Natural killer cell (primary cell): ENCODE measurements at regions not wholly inside any gene's neighbourhood (a gene's known extent, or its start where the extent isn't known, plus 50 kb on each side); places are given as distances from the start of the nearest gene placed in this dataset.
"Not testable (repeated sequence)": the region's sequence is repeated elsewhere in the genome, so short reads cannot be mapped to it uniquely, and the experiment has no call there.

Source experiments
- ATAC-seq, 3 donors: fragments of 150-1000 bp in 2 of 3; fragments of 200-7000 bp in 1 of 3; cut with Tn5 transposase; 1 replicate in 1 of 3; 2 replicates in 2 of 3; pipeline ENCODE4 v1.10.0; 2021; ENCODE audit warnings: mild to moderate bottlenecking in 2 of 3, moderate library complexity in 2 of 3
- DNase-seq, 2 donors: peaks; one replicate each; pipeline versions ENCODE4 v3.0.0 to v3.0.0-alpha.2; 2013 to 2021; ENCODE audit warnings: mixed read lengths in 1 of 2
- H3K27ac ChIP-seq: one replicate; pipeline ENCODE4 v1.5.1; 2013; ENCODE audit warnings: mild to moderate bottlenecking, low read length
- H3K27me3 ChIP-seq: one replicate; pipeline ENCODE4 v1.6.1; 2013; ENCODE audit warnings: low read length; ENCODE audit not compliant: control insufficient read depth, insufficient read depth
- H3K36me3 ChIP-seq: one replicate; pipeline ENCODE4 v1.6.1; 2013; ENCODE audit warnings: low read length; ENCODE audit not compliant: control insufficient read depth, insufficient read depth
- H3K4me1 ChIP-seq: one replicate; pipeline ENCODE4 v1.6.1; 2013; ENCODE audit warnings: low read length; ENCODE audit not compliant: control insufficient read depth, insufficient read depth
- H3K4me3 ChIP-seq: one replicate; pipeline ENCODE4 v1.5.1; 2013; ENCODE audit warnings: low read length
- H3K9me3 ChIP-seq: one replicate; pipeline ENCODE4 v1.6.1; 2013; ENCODE audit warnings: low read length; ENCODE audit not compliant: control insufficient read depth, insufficient read depth
- H3K27ac Mint-ChIP-seq, 2 donors: one replicate each; pipeline ENCODE4 v1.8.0; 2022; ENCODE audit warnings: mild to moderate bottlenecking in 2 of 2, mixed read lengths in 2 of 2, moderate library complexity in 1 of 2
- H3K27me3 Mint-ChIP-seq, 2 donors: one replicate each; pipeline ENCODE4 v1.8.0; 2022; ENCODE audit warnings: low read depth in 2 of 2, mixed read lengths in 2 of 2
- H3K36me3 Mint-ChIP-seq: one replicate; pipeline ENCODE4 v1.8.0; 2022; ENCODE audit warnings: mixed read lengths
- H3K4me1 Mint-ChIP-seq, 2 donors: one replicate each; pipeline ENCODE4 v1.8.0; 2022; ENCODE audit warnings: mixed read lengths in 2 of 2
- H3K4me3 Mint-ChIP-seq: one replicate; pipeline ENCODE4 v1.8.0; 2022; ENCODE audit warnings: mild to moderate bottlenecking, moderate library complexity, mixed read lengths
- H3K9me3 Mint-ChIP-seq, 2 donors: one replicate each; pipeline ENCODE4 v1.8.0; 2022; ENCODE audit warnings: mixed read lengths in 2 of 2
- WGBS: methylation state at CpG from one replicate; pipeline ENCODE4 v1.1.7; 2013; ENCODE audit warnings: missing lambda C conversion rate; ENCODE audit not compliant: insufficient coverage; 5-methylcytosine and 5-hydroxymethylcytosine counted together
- intact Hi-C: fragments of 100-400 bp; cut with micrococcal nuclease; formaldehyde crosslinking; loops from one replicate; pipeline ENCODE4 v1.14.2; 2022
- TF ChIP-seq, protein P1 (sequence below): fragments of 200-600 bp; IDR thresholded peaks from one replicate; pipeline ENCODE4 v1.8.0; 2022; ENCODE audit warnings: antibody characterized with exemption

DNA sequence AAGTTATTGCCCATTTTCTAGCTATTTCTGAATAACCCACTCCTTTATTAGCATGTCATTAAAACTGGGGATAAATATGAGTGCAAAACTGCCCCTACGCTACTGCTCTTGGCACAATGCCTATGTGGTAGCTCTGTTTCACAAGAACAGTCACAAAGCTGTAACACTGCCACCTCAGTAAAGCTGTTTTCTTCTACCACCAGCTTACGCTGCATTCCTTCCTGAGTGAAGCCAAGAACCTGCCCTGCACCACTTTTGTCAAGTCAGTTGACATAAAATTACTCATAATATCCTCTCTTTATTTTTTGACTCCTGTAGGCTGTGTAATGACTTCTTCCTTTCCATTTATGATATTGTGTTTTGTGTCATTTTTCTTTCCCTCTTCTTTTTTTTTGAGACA lies 313.2 kb upstream of the PLGLB1 start:
- intact Hi-C loops, H3K27ac ChIP-seq, H3K36me3 ChIP-seq, H3K4me1 ChIP-seq, H3K27ac Mint-ChIP-seq, H3K4me3 ChIP-seq, ATAC-seq, H3K36me3 Mint-ChIP-seq, H3K9me3 Mint-ChIP-seq, H3K4me3 Mint-ChIP-seq, H3K27me3 ChIP-seq, H3K9me3 ChIP-seq, H3K4me1 Mint-ChIP-seq, H3K27me3 Mint-ChIP-seq, DNase-seq: not testable (repeated sequence)
- WGBS = 65% methylated on average over 2 of the region's 2 CpGs

DNA sequence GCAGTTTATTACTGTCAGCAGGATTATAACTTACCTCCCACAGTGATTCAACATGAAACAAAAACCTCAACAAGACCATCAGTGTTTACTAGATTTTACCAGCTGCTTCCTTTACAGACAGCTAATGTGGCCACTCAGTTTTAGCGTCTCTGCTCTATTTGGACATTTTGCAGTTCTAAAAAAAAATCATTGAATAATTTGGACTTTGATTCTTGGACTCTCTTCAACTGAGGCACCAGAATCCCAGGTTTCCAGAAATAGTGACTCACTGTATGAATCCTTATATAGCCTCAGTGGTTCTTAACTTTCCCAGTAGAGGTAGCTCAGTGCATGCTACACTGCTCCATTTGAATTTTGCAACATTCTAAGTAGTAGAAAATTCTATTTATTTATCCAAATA lies 317.4 kb upstream of the PLGLB1 start:
- H3K4me3 Mint-ChIP-seq, H3K27me3 Mint-ChIP-seq, H3K4me1 Mint-ChIP-seq, ATAC-seq, H3K36me3 ChIP-seq, H3K4me1 ChIP-seq, H3K27ac Mint-ChIP-seq, H3K27me3 ChIP-seq, H3K9me3 Mint-ChIP-seq, intact Hi-C loops, DNase-seq, H3K4me3 ChIP-seq, H3K27ac ChIP-seq, H3K9me3 ChIP-seq, H3K36me3 Mint-ChIP-seq: not testable (repeated sequence)
- WGBS = 25% methylated on average over 1 of the region's 1 CpG

DNA sequence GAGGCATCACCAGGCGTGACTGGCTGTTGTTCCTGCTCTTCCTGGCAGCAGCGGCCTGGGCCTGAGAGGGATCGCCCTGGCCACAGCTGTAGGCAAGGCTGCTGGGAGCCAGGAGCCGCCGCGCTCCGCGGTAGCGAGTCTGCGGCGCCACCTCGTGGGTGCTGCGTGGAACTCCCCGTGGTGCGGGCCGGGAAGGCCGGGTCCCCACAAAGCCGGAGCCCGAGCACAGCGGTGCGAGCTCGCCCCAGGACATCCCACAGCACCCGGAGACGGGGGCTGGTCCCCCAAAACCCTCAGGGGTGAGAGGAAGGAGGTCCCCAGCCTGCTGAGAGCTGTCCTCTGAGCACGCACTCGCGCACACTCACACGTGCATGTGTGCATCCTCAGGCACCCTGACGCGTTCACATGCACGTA lies 320.0 kb upstream of the PLGLB1 start:
- H3K27ac Mint-ChIP-seq, H3K36me3 Mint-ChIP-seq, ATAC-seq, H3K4me1 ChIP-seq, H3K9me3 Mint-ChIP-seq, H3K27me3 Mint-ChIP-seq, H3K27me3 ChIP-seq, intact Hi-C loops, H3K4me1 Mint-ChIP-seq, H3K36me3 ChIP-seq, H3K4me3 Mint-ChIP-seq, H3K4me3 ChIP-seq, H3K9me3 ChIP-seq, H3K27ac ChIP-seq: not testable (repeated sequence)
- peak; percentile 33 to 60 for DNase-seq
- 30% methylated on average over 30 of the region's 31 CpGs for WGBS
- TF ChIP-seq, protein P1, sequence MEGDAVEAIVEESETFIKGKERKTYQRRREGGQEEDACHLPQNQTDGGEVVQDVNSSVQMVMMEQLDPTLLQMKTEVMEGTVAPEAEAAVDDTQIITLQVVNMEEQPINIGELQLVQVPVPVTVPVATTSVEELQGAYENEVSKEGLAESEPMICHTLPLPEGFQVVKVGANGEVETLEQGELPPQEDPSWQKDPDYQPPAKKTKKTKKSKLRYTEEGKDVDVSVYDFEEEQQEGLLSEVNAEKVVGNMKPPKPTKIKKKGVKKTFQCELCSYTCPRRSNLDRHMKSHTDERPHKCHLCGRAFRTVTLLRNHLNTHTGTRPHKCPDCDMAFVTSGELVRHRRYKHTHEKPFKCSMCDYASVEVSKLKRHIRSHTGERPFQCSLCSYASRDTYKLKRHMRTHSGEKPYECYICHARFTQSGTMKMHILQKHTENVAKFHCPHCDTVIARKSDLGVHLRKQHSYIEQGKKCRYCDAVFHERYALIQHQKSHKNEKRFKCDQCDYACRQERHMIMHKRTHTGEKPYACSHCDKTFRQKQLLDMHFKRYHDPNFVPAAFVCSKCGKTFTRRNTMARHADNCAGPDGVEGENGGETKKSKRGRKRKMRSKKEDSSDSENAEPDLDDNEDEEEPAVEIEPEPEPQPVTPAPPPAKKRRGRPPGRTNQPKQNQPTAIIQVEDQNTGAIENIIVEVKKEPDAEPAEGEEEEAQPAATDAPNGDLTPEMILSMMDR = peak; percentile 35

DNA sequence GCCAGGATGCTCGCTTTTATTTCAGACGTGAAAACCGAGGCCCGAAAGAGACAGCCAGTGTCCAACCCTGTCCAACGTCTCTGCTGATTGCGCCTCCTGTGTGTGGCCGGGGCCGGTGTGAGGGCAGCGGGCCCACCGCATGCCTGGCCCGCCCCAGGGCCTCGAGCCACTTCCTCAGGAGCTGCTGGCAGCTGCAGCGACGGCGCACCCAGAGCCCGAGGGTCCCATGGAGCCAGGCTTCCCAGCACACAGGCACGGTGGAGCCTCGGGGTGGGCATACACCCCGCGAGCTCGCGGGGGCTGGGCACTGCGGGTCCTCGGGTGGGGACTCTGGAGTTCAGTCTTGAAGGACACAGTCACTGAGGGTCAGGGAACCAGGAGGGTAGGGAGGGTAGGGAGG lies 320.5 kb upstream of the PLGLB1 start:
- H3K27me3 Mint-ChIP-seq, H3K9me3 ChIP-seq, H3K36me3 Mint-ChIP-seq, H3K4me3 Mint-ChIP-seq, H3K4me3 ChIP-seq, H3K4me1 ChIP-seq, H3K27ac Mint-ChIP-seq, intact Hi-C loops, H3K27ac ChIP-seq, ATAC-seq, H3K36me3 ChIP-seq, H3K4me1 Mint-ChIP-seq, DNase-seq, H3K27me3 ChIP-seq, H3K9me3 Mint-ChIP-seq: not testable (repeated sequence)
- WGBS = 92% methylated on average over 13 of the region's 24 CpGs

DNA sequence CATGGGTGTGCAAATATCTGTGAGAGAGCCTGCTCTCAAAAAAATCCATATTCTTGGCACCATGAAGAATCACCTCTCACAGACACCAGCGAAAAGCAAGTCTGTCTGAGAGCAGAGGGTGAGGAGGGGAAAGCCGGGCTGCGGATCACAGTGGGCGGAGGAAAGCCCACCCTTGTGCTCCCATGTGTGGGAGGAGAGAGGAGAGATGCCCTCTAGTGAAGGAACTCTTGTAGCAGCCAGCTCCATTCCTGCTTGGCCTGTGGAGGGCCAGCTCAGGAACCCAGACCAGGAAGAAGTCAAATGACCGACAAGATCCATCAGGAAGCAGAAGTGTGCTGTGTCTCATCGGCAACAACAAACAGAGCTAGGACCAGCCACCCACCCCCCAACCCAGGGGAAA lies 321.7 kb upstream of the PLGLB1 start:
- H3K9me3 Mint-ChIP-seq, DNase-seq, H3K36me3 ChIP-seq, intact Hi-C loops, H3K4me3 ChIP-seq, H3K27me3 Mint-ChIP-seq, H3K27me3 ChIP-seq, H3K36me3 Mint-ChIP-seq, H3K4me1 ChIP-seq, H3K4me1 Mint-ChIP-seq, H3K9me3 ChIP-seq, H3K27ac ChIP-seq, ATAC-seq, H3K27ac Mint-ChIP-seq, H3K4me3 Mint-ChIP-seq: not testable (repeated sequence)
- WGBS = no CpG with 5 or more reads among the region's 6 CpGs

DNA sequence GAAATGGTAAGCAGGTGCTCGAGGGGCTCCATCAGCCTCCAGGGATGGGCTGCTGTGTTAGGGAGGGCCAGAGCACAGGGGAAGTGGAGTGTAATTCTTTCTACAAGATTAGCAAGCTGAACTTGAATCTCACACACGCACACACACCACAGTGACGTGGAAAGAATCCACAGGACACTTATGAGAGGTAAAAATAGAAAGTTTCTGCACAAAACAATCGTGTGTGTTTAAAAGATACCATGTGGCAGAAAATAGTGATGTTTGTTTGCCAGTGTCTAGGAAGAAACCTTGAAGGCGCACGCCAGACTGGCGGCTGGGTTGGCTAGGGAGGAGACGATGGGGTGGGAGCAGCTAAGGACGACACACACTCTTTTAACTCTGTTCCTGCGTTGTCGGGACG lies 323.6 kb upstream of the PLGLB1 start:
- H3K4me1 Mint-ChIP-seq = not testable (repeated sequence)
- 0% methylated on average over 1 of the region's 12 CpGs for WGBS

DNA sequence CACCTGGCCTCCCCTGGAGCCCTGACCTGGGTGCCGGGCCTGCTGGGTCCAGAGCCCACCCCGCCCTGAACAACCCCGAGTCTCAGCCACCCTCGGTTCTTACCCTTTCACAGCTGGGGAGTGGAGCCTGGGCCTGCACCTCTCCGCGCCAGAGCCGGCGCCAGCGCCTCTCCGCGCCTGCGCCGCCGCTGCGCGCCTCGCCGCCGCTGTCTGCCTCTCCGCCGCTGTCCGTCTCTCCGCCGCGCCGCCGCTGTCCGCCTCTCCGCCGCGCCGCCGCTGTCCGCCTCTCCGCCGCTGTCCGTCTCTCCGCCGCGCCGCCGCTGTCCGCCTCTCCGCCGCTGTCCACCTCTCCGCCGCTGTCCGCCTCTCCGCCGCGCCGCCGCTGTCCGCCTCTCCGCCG lies 326.9 kb upstream of the PLGLB1 start:
- intact Hi-C loops, H3K4me3 Mint-ChIP-seq, H3K4me3 ChIP-seq, H3K9me3 ChIP-seq, H3K36me3 ChIP-seq, DNase-seq, H3K27ac ChIP-seq, H3K36me3 Mint-ChIP-seq, H3K4me1 ChIP-seq, H3K4me1 Mint-ChIP-seq, H3K27me3 ChIP-seq, H3K9me3 Mint-ChIP-seq, H3K27me3 Mint-ChIP-seq, H3K27ac Mint-ChIP-seq, ATAC-seq: not testable (repeated sequence)
- 92% methylated on average over 38 of the region's 56 CpGs for WGBS

More for the DNA sequence above, 323.6 kb upstream of the PLGLB1 start:
- H3K4me3 ChIP-seq, H3K4me3 Mint-ChIP-seq, H3K27me3 ChIP-seq, H3K27ac ChIP-seq, intact Hi-C loops, H3K27ac Mint-ChIP-seq, H3K27me3 Mint-ChIP-seq, H3K9me3 ChIP-seq, H3K9me3 Mint-ChIP-seq, H3K36me3 ChIP-seq, H3K4me1 ChIP-seq, H3K36me3 Mint-ChIP-seq, DNase-seq, ATAC-seq: not testable (repeated sequence)

DNA sequence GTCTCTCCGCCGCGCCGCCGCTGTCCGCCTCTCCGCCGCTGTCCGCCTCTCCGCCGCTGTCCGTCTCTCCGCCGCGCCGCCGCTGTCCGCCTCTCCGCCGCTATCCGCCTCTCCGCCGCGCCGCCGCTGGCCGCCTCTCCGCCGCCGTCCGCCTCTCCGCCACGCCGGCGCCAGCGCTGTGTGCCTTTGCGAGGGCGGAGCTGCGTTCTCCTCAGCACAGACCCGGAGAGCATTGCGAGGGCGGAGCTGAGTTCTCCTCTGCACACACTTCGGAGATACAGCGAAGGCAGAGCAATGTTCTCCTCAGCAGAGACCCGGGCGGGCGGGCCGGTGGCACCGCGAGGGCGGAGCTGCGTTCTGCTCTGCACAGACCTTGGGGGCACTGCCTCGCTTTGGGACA lies 327.4 kb upstream of the PLGLB1 start:
- H3K27me3 ChIP-seq, H3K4me1 ChIP-seq, H3K36me3 ChIP-seq, ATAC-seq, H3K9me3 ChIP-seq, H3K4me3 Mint-ChIP-seq, H3K9me3 Mint-ChIP-seq, H3K27ac ChIP-seq, H3K4me1 Mint-ChIP-seq, H3K36me3 Mint-ChIP-seq, DNase-seq, H3K27me3 Mint-ChIP-seq, intact Hi-C loops, H3K4me3 ChIP-seq, H3K27ac Mint-ChIP-seq: not testable (repeated sequence)
- WGBS = 80% methylated on average over 3 of the region's 53 CpGs
